A549 (cell line): ENCODE measurements at regions not wholly inside any gene's neighbourhood (a gene's known extent, or its start where the extent isn't known, plus 50 kb on each side); places are given as distances from the start of the nearest gene placed in this dataset.
"Not testable (repeated sequence)": the region's sequence is repeated elsewhere in the genome, so short reads cannot be mapped to it uniquely, and the experiment has no call there.

ENCODE experiments used
- CBX8 ChIP-seq: fragments of 200-600 bp; sonication (generic); IDR thresholded peaks from 2 replicates; pipeline ENCODE4 v1.6.1; 2016
- HOXA7 ChIP-seq: fragments of 250-450 bp; sonication (Bioruptor Pico); IDR thresholded peaks from 2 replicates; pipeline ENCODE4 v1.5.0; 2020; ENCODE audit warnings: mild to moderate bottlenecking, moderate library complexity
- JUN ChIP-seq, 2 experiments: fragments of >200 bp; sonication (Bioruptor Twin); formaldehyde crosslinking; IDR thresholded peaks; 2 replicates in 1 of 2; 3 replicates in 1 of 2; pipeline ENCODE4 v1.6.1; 2016 to 2017
- JUNB ChIP-seq: fragments of >200 bp; sonication (Bioruptor Twin); formaldehyde crosslinking; IDR thresholded peaks from 2 replicates; pipeline ENCODE4 v1.6.1; 2016
- KDM1A ChIP-seq: fragments of 200-600 bp; sonication (generic); IDR thresholded peaks from 2 replicates; pipeline ENCODE4 v1.6.1; 2016; ENCODE audit warnings: low read depth, mild to moderate bottlenecking
- MAFK ChIP-seq: fragments of 450-650 bp; IDR thresholded peaks from 2 replicates; pipeline ENCODE4 v1.6.1; 2014; ENCODE audit not compliant: partially characterized antibody
- PHF8 ChIP-seq: fragments of 200-600 bp; sonication (generic); IDR thresholded peaks from 2 replicates; pipeline ENCODE4 v1.6.1; 2016; ENCODE audit warnings: low read depth, mild to moderate bottlenecking, antibody characterized with exemption, moderate library complexity, borderline replicate concordance
- POLR2A ChIP-seq: IDR thresholded peaks from 2 replicates; pipeline ENCODE4 v1.6.1; 2012; ENCODE audit warnings: mild to moderate bottlenecking, low read length
- REST ChIP-seq: fragments of 200-600 bp; sonication (generic); IDR thresholded peaks from 2 replicates; pipeline ENCODE4 v1.6.1; 2016; ENCODE audit warnings: antibody characterized with exemption, mild to moderate bottlenecking, moderate library complexity
- RFX5 ChIP-seq: fragments of 450-650 bp; IDR thresholded peaks from 2 replicates; pipeline ENCODE4 v1.7.1; 2014; ENCODE audit warnings: antibody characterized with exemption, mild to moderate bottlenecking, moderate library complexity
- TF ChIP-seq, protein P1 (sequence below): fragments of >200 bp; sonication (Bioruptor Twin); formaldehyde crosslinking; IDR thresholded peaks from 3 replicates; pipeline ENCODE4 v1.5.1; 2016
- TF ChIP-seq, protein P2 (sequence below): IDR thresholded peaks from 2 replicates; pipeline ENCODE4 v1.6.1; 2012
- TF ChIP-seq, protein P3 (sequence below): fragments of 250-450 bp; sonication (Bioruptor Pico); IDR thresholded peaks from 2 replicates; pipeline ENCODE4 v1.5.0; 2021; ENCODE audit warnings: mild to moderate bottlenecking, moderate library complexity, borderline replicate concordance

GRCh38 chr12:70086372-70086771 is 156.9 kb upstream of the CNOT2 start:
- TF ChIP-seq POLR2A; CBX8; JUN (IDR thresholded peaks at IDR 0.05); REST; JUNB; KDM1A; PHF8; MAFK; HOXA7 (CRISPR knock-in tag); RFX5: not testable (repeated sequence)
- TF ChIP-seq, protein P1, sequence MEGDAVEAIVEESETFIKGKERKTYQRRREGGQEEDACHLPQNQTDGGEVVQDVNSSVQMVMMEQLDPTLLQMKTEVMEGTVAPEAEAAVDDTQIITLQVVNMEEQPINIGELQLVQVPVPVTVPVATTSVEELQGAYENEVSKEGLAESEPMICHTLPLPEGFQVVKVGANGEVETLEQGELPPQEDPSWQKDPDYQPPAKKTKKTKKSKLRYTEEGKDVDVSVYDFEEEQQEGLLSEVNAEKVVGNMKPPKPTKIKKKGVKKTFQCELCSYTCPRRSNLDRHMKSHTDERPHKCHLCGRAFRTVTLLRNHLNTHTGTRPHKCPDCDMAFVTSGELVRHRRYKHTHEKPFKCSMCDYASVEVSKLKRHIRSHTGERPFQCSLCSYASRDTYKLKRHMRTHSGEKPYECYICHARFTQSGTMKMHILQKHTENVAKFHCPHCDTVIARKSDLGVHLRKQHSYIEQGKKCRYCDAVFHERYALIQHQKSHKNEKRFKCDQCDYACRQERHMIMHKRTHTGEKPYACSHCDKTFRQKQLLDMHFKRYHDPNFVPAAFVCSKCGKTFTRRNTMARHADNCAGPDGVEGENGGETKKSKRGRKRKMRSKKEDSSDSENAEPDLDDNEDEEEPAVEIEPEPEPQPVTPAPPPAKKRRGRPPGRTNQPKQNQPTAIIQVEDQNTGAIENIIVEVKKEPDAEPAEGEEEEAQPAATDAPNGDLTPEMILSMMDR = not testable (repeated sequence)
- TF ChIP-seq, protein P2, sequence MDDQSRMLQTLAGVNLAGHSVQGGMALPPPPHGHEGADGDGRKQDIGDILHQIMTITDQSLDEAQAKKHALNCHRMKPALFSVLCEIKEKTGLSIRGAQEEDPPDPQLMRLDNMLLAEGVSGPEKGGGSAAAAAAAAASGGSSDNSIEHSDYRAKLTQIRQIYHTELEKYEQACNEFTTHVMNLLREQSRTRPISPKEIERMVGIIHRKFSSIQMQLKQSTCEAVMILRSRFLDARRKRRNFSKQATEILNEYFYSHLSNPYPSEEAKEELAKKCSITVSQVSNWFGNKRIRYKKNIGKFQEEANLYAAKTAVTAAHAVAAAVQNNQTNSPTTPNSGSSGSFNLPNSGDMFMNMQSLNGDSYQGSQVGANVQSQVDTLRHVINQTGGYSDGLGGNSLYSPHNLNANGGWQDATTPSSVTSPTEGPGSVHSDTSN = not testable (repeated sequence)
- TF ChIP-seq, protein P3, sequence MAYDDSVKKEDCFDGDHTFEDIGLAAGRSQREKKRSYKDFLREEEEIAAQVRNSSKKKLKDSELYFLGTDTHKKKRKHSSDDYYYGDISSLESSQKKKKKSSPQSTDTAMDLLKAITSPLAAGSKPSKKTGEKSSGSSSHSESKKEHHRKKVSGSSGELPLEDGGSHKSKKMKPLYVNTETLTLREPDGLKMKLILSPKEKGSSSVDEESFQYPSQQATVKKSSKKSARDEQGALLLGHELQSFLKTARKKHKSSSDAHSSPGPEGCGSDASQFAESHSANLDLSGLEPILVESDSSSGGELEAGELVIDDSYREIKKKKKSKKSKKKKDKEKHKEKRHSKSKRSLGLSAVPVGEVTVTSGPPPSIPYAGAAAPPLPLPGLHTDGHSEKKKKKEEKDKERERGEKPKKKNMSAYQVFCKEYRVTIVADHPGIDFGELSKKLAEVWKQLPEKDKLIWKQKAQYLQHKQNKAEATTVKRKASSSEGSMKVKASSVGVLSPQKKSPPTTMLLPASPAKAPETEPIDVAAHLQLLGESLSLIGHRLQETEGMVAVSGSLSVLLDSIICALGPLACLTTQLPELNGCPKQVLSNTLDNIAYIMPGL = not testable (repeated sequence)
